H9 (cell line): ENCODE measurements at regions not wholly inside any gene's neighbourhood (a gene's known extent, or its start where the extent isn't known, plus 50 kb on each side); places are given as distances from the start of the nearest gene placed in this dataset.

ENCODE experiments used
- DNase-seq: peaks from one replicate; pipeline ENCODE4 v3.0.0-alpha.2; 2017
- H2AFZ ChIP-seq: one replicate; pipeline ENCODE4 v1.6.1; 2013; ENCODE audit warnings: mild to moderate bottlenecking, low read length, control low read depth, moderate library complexity
- H2AK5ac ChIP-seq: 2 replicates; pipeline ENCODE4 v1.6.1; 2013; ENCODE audit warnings: low read length, control low read depth, mixed read lengths; ENCODE audit not compliant: insufficient read length
- H2BK120ac ChIP-seq: one replicate; pipeline ENCODE4 v1.6.1; 2013; ENCODE audit warnings: low read depth, mild to moderate bottlenecking, low read length, control low read depth, inconsistent platforms; ENCODE audit not compliant: poor library complexity, severe bottlenecking
- H2BK12ac ChIP-seq: 2 replicates; pipeline ENCODE4 v1.6.1; 2013; ENCODE audit warnings: low read length, control low read depth, mixed read lengths, low read depth; ENCODE audit not compliant: insufficient read length
- H2BK15ac ChIP-seq: 2 replicates; pipeline ENCODE4 v1.6.1; 2013; ENCODE audit warnings: low read depth, low read length, control low read depth
- H2BK20ac ChIP-seq: one replicate; pipeline ENCODE4 v1.6.1; 2013; ENCODE audit warnings: low read depth, mild to moderate bottlenecking, low read length, control low read depth, inconsistent platforms; ENCODE audit not compliant: poor library complexity, severe bottlenecking
- H2BK5ac ChIP-seq: 2 replicates; pipeline ENCODE4 v1.6.1; 2013; ENCODE audit warnings: low read length, control low read depth, mixed read lengths; ENCODE audit not compliant: insufficient read length
- H3K14ac ChIP-seq: 2 replicates; pipeline ENCODE4 v1.6.1; 2013; ENCODE audit warnings: low read length, control low read depth; ENCODE audit not compliant: insufficient read depth
- H3K18ac ChIP-seq: 2 replicates; pipeline ENCODE4 v1.6.1; 2013; ENCODE audit warnings: low read depth, mild to moderate bottlenecking, mixed read lengths, low read length, control low read depth; ENCODE audit not compliant: insufficient read length
- H3K23ac ChIP-seq: 2 replicates; pipeline ENCODE4 v1.6.1; 2013; ENCODE audit warnings: low read length, control low read depth, mixed read lengths, low read depth; ENCODE audit not compliant: insufficient read length
- H3K23me2 ChIP-seq: 2 replicates; pipeline ENCODE4 v1.6.1; 2013; ENCODE audit warnings: low read depth, mild to moderate bottlenecking, mixed read lengths, low read length, control low read depth; ENCODE audit not compliant: insufficient read length, poor library complexity, severe bottlenecking
- H3K27ac ChIP-seq: 2 replicates; pipeline ENCODE4 v1.5.1; 2013; ENCODE audit warnings: low read length, control low read depth, mixed read lengths, low read depth; ENCODE audit not compliant: insufficient read length
- H3K27me3 ChIP-seq: 2 replicates; pipeline ENCODE4 v1.6.1; 2013; ENCODE audit warnings: low read length, control low read depth, inconsistent platforms; ENCODE audit not compliant: insufficient read depth
- H3K4ac ChIP-seq: 2 replicates; pipeline ENCODE4 v1.6.1; 2013; ENCODE audit warnings: low read depth, mild to moderate bottlenecking, control low read depth, inconsistent platforms, low read length, moderate library complexity
- H3K4me1 ChIP-seq: 2 replicates; pipeline ENCODE4 v1.6.1; 2013; ENCODE audit warnings: low read length, control low read depth, inconsistent platforms; ENCODE audit not compliant: insufficient read depth
- H3K4me2 ChIP-seq: 2 replicates; pipeline ENCODE4 v1.6.1; 2013; ENCODE audit warnings: low read length, control low read depth, mixed read lengths; ENCODE audit not compliant: insufficient read length, insufficient read depth
- H3K56ac ChIP-seq: 2 replicates; pipeline ENCODE4 v1.6.1; 2013; ENCODE audit warnings: low read depth, mild to moderate bottlenecking, mixed read lengths, low read length, control low read depth; ENCODE audit not compliant: insufficient read length
- H3K79me1 ChIP-seq: 2 replicates; pipeline ENCODE4 v1.6.1; 2013; ENCODE audit warnings: low read depth, mild to moderate bottlenecking, moderate library complexity, low read length, control low read depth, inconsistent platforms; ENCODE audit not compliant: insufficient read depth, poor library complexity, severe bottlenecking
- H3K79me2 ChIP-seq: 2 replicates; pipeline ENCODE4 v1.6.1; 2013; ENCODE audit warnings: low read length, control low read depth, inconsistent platforms; ENCODE audit not compliant: insufficient read depth
- H3K9ac ChIP-seq: 2 replicates; pipeline ENCODE4 v1.6.1; 2013; ENCODE audit warnings: low read length, control low read depth, mixed read lengths; ENCODE audit not compliant: insufficient read length; ENCODE audit errors: extremely low read depth
- H3K9me3 ChIP-seq: one replicate; pipeline ENCODE4 v1.6.1; 2013; ENCODE audit warnings: low read depth, low read length, inconsistent platforms; ENCODE audit not compliant: control insufficient read depth
- H3T11ph ChIP-seq: one replicate; pipeline ENCODE4 v1.6.1; 2013; ENCODE audit warnings: mild to moderate bottlenecking, low read length, control low read depth, inconsistent platforms
- H4K20me1 ChIP-seq: one replicate; pipeline ENCODE4 v1.6.1; 2013; ENCODE audit not compliant: control insufficient read depth, insufficient read length, insufficient read depth
- H4K5ac ChIP-seq: 2 replicates; pipeline ENCODE4 v1.6.1; 2013; ENCODE audit warnings: low read depth, mild to moderate bottlenecking, mixed read lengths, low read length, control low read depth; ENCODE audit not compliant: insufficient read length
- H4K8ac ChIP-seq: replicated peaks from 2 replicates; pipeline ENCODE4 v1.6.1; 2013; ENCODE audit warnings: low read length, control low read depth, mixed read lengths, low read depth; ENCODE audit not compliant: insufficient read length
- H4K91ac ChIP-seq: 2 replicates; pipeline ENCODE4 v1.6.1; 2013; ENCODE audit warnings: low read depth, mild to moderate bottlenecking, moderate library complexity, mixed read lengths, low read length, control low read depth; ENCODE audit not compliant: insufficient read length
- H3K27ac Mint-ChIP-seq, 3 experiments: 2 replicates in 2 of 3; 3 replicates in 1 of 3; pipeline ENCODE4 v1.8.0; 2020 to 2021; ENCODE audit warnings: mixed read lengths in 3 of 3, mild to moderate bottlenecking in 1 of 3, moderate library complexity in 1 of 3
- H3K27me3 Mint-ChIP-seq: 2 replicates; pipeline ENCODE4 v1.8.0; 2021; ENCODE audit warnings: low read depth, mild to moderate bottlenecking, moderate library complexity, mixed read lengths
- H3K36me3 Mint-ChIP-seq, 3 experiments: 2 replicates in 2 of 3; 3 replicates in 1 of 3; pipeline ENCODE4 v1.8.0; 2020 to 2021; ENCODE audit warnings: low read depth in 3 of 3, mixed read lengths in 3 of 3; ENCODE audit not compliant: insufficient read depth in 1 of 3
- H3K4me1 Mint-ChIP-seq, 2 experiments: 2 replicates each; pipeline ENCODE4 v1.8.0; 2020; ENCODE audit warnings: mixed read lengths in 2 of 2
- H3K4me3 Mint-ChIP-seq, 2 experiments: 2 replicates in 1 of 2; 3 replicates in 1 of 2; pipeline ENCODE4 v1.8.0; 2020 to 2021; ENCODE audit warnings: mild to moderate bottlenecking in 2 of 2, mixed read lengths in 2 of 2, moderate library complexity in 1 of 2
- H3K9me3 Mint-ChIP-seq, 2 experiments: 2 replicates in 1 of 2; 3 replicates in 1 of 2; pipeline ENCODE4 v1.8.0; 2020; ENCODE audit warnings: mild to moderate bottlenecking in 2 of 2, mixed read lengths in 2 of 2, moderate library complexity in 1 of 2
- CTCF ChIP-seq: fragments of 200-600 bp; sonication (generic); conservative IDR thresholded peaks from 3 replicates; pipeline ENCODE4 v1.8.0; 2021; ENCODE audit warnings: antibody characterized with exemption, mild to moderate bottlenecking
- WGBS: extraction: QIAGEN DNeasy Blood & Tissue Kit; methylation state at CpG from one replicate; pipeline ENCODE4 v1.1.7; 2013; ENCODE audit warnings: missing lambda C conversion rate, low lambda C conversion rate, mixed read lengths; ENCODE audit not compliant: insufficient read length; ENCODE audit errors: extremely low coverage; 5-methylcytosine and 5-hydroxymethylcytosine counted together

DNA sequence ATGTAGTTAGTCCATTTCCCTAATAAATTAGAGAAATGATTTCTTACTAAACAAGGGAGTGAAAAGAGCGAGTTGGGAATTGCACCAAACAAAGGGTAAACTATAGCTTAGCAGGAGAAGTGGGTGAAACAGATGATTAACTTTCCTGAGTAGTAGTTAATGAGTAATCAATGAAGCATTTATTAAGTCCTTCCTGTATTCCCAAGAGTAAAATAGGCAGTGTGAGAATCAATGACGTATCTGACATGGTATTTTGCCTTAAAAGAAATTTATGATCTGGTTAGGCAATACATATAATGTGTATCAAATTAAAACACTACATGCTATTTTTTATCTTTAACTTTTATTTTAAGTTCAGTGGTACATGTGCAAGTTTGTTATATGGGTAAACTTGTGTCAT is 142.8 kb downstream of the KLF5 start:
- Histone ChIP-seq H3K23me2 (no peaks in the 10 kb centered on the region), H4K20me1 (no peaks in the 10 kb centered on the region), H2AK5ac (no peak overlapping the region), H3K4me2 (no peak overlapping the region), H3K56ac (no peak overlapping the region), H2BK5ac (no peak overlapping the region), H4K91ac (no peak overlapping the region), H3K9ac (no peak overlapping the region), H4K8ac (no peak overlapping the region), H4K5ac (no peak overlapping the region), H3K4me1 (no peaks in the 10 kb centered on the region), H3K9me3 (no peaks in the 10 kb centered on the region), H2BK15ac (no peak overlapping the region), H3T11ph (no peak overlapping the region), H3K79me1 (no peaks in the 10 kb centered on the region), H2BK12ac (no peak overlapping the region), H2AFZ (no peak overlapping the region), H3K27me3 (no peaks in the 10 kb centered on the region), H3K18ac (no peak overlapping the region), H3K79me2 (no peaks in the 10 kb centered on the region), H3K4ac (no peak overlapping the region), H2BK20ac (no peak overlapping the region), H2BK120ac (no peak overlapping the region), H3K23ac (no peak overlapping the region), H3K27ac (no peak overlapping the region), H3K14ac (no peak overlapping the region)
- no peak for DNase-seq
- Mint-ChIP-seq H3K9me3 (no peaks in the 10 kb centered on the region), H3K36me3 (no peaks in the 10 kb centered on the region), H3K4me1 (no peaks in the 10 kb centered on the region), H3K4me3 (no peak overlapping the region), H3K27me3 (no peaks in the 10 kb centered on the region), H3K27ac (no peak overlapping the region)
- WGBS, result no CpG with 5 or more reads among the region's 2 CpGs
- no peak for TF ChIP-seq CTCF
